ENCODE measurements at regions not wholly inside any gene's neighbourhood (a gene's known extent, or its start where the extent isn't known, plus 50 kb on each side); places are given as distances from the start of the nearest gene placed in this dataset.

- 45 to 68% methylated on average over 2 of the region's 2 CpGs for WGBS, 2 donors (ENCODE audit: low coverage in 1 of 2)
- Histone ChIP-seq H3K4me1 (no peaks in the 10 kb centered on the region), H3K36me3 (no peaks in the 10 kb centered on the region), H3K27ac (no peak overlapping the region), H3K9me3 (peaks cover 0 to 15% (median 0%) of the 10 kb centered on the region in 3 donors), H3K4me3 (no peak overlapping the region), H3K27me3 (peaks cover 30% of the 10 kb centered on the region)
- no peak for TF ChIP-seq CTCF (IDR thresholded peaks at IDR 0.05)
- no peak for TF ChIP-seq POLR2A (IDR thresholded peaks at IDR 0.05)
- TF ChIP-seq EP300 (IDR thresholded peaks at IDR 0.05), result no peak
- no peak for ATAC-seq
Measured at GRCh38 chr20:22431419-22431818, 153.0 kb downstream of the FOXA2 start.

GRCh38 chr20:22430746-22431168 lies 153.6 kb downstream of the FOXA2 start:
- H3K4me1 ChIP-seq, result no peaks in the 10 kb centered on the region
- H3K27ac ChIP-seq, result no peak overlapping the region
- no peak overlapping the region for H3K4me3 ChIP-seq
- H3K36me3 ChIP-seq, result no peaks in the 10 kb centered on the region
- H3K9me3 ChIP-seq, result peaks cover 0 to 15% (median 0%) of the 10 kb centered on the region in 3 donors
- no peak for ATAC-seq
- WGBS, 2 donors (ENCODE audit: low coverage in 1 of 2), result 37 to 43% methylated on average over 4 to 7 of the region's 11 CpGs
- TF ChIP-seq POLR2A (IDR thresholded peaks at IDR 0.05), result no peak
- peaks cover 30% of the 10 kb centered on the region for H3K27me3 ChIP-seq

DNA sequence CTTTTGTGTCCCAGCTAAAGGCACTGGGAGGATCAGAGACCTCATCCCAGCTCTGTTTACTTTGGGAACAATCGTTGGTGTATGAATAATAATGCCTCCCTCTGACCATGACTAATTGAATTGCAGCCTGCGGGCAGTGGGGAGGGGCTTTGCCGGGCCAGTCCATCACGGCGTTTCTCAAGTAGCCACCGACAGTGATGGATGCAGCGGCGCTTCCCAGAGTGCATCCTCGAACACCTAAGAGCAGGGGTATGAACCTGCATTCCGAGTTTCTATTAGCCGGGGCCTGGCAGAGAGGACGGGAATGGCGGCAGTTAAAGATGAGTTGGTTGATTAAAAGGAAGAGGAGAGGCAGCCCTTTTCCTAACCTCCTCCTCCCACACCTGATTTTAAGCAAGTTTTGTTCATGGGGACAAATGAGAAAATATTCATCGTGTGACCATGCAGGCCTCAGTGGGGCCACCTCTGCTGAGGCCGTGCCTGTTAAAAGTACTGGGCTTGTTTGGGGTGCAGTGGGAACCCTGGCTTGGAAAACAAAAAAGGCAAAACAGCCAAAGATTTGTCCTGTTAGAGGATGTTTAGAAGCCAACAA lies 154.1 kb downstream of the FOXA2 start:
- Histone ChIP-seq H3K27ac (no peak overlapping the region), H3K4me3 (no peak overlapping the region), H3K27me3 (peaks cover 30% of the 10 kb centered on the region), H3K9me3 (peaks cover 0 to 15% (median 0%) of the 10 kb centered on the region in 3 donors), H3K36me3 (no peaks in the 10 kb centered on the region), H3K4me1 (no peaks in the 10 kb centered on the region)
- WGBS, 2 donors (ENCODE audit: low coverage in 1 of 2), result 12 to 39% methylated on average over 9 to 14 of the region's 15 CpGs
- no peak for ATAC-seq
- no peak for TF ChIP-seq CTCF (IDR thresholded peaks at IDR 0.05)
- TF ChIP-seq POLR2A (IDR thresholded peaks at IDR 0.05), result no peak
- no peak for TF ChIP-seq POLR2AphosphoS5 (IDR thresholded peaks at IDR 0.05)
- no peak for TF ChIP-seq EP300 (IDR thresholded peaks at IDR 0.05)

GRCh38 chr20:22429175-22430153 lies 154.9 kb downstream of the FOXA2 start:
- Histone ChIP-seq H3K36me3 (no peaks in the 10 kb centered on the region), H3K4me1 (no peaks in the 10 kb centered on the region), H3K4me3 (no peak overlapping the region), H3K9me3 (peaks cover 0 to 12% (median 0%) of the 10 kb centered on the region in 3 donors), H3K27ac (no peak overlapping the region), H3K27me3 (peaks cover 30% of the 10 kb centered on the region)
- no peak for ATAC-seq
- WGBS, 2 donors (ENCODE audit: low coverage in 1 of 2), result 21 to 44% methylated on average over 3 to 4 of the region's 10 CpGs
- TF ChIP-seq POLR2AphosphoS5 (IDR thresholded peaks at IDR 0.05) (no peak), EP300 (IDR thresholded peaks at IDR 0.05) (no peak), CTCF (IDR thresholded peaks at IDR 0.05) (no peak), POLR2A (IDR thresholded peaks at IDR 0.05) (no peak)

DNA sequence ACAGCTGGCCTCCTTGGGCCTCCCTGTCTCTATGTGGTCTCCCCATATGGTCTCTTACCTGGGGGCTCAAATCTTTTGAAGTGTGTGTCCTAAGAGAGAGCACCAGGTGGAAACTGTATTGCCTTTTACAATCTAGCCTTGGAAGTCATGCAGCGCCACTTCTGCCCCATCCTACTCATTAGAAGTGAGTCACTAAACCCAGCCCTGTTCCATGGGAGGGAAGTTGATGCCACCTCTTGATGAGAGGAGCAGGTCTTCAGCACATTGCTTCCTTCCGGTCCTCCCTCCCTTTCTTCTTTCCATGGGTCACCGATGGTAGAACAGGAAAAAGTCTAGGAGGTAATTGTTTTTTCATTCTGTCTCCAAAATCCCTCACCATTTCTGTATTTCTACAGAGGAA lies 156.3 kb downstream of the FOXA2 start:
- Histone ChIP-seq H3K4me1 (no peaks in the 10 kb centered on the region), H3K36me3 (no peaks in the 10 kb centered on the region), H3K4me3 (no peak overlapping the region), H3K27ac (no peak overlapping the region), H3K9me3 (peaks cover 0 to 6% (median 0%) of the 10 kb centered on the region in 3 donors), H3K27me3 (peaks cover 30% of the 10 kb centered on the region)
- ATAC-seq, result no peak
- no peak for TF ChIP-seq CTCF (IDR thresholded peaks at IDR 0.05)
- TF ChIP-seq EP300 (IDR thresholded peaks at IDR 0.05), result no peak
- no peak for TF ChIP-seq POLR2A (IDR thresholded peaks at IDR 0.05)
- TF ChIP-seq POLR2AphosphoS5 (IDR thresholded peaks at IDR 0.05), result no peak
- WGBS, 2 donors (ENCODE audit: low coverage in 1 of 2), result 90% methylated on average over 2 of the region's 3 CpGs; no CpG with 5 or more reads in 1 of the 2 donors
